HG02588 (cell line): ENCODE measurements at regions not wholly inside any gene's neighbourhood (a gene's known extent, or its start where the extent isn't known, plus 50 kb on each side); places are given as distances from the start of the nearest gene placed in this dataset.

Source experiments
- ATAC-seq: cut with Tn5 transposase; IDR thresholded peaks from one replicate; pipeline ENCODE4 v1.9.1; 2021; ENCODE audit warnings: mild to moderate bottlenecking, moderate library complexity; ENCODE audit not compliant: unreplicated experiment

GRCh38 chr1:59105548-59106507, 191.1 kb upstream of the FGGY start:
- no peak for ATAC-seq

GRCh38 chr1:59107516-59107915, 189.4 kb upstream of the FGGY start:
- no peak for ATAC-seq

- no peak for ATAC-seq
Measured at GRCh38 chr1:59107916-59108315, 189.0 kb upstream of the FGGY start.

DNA sequence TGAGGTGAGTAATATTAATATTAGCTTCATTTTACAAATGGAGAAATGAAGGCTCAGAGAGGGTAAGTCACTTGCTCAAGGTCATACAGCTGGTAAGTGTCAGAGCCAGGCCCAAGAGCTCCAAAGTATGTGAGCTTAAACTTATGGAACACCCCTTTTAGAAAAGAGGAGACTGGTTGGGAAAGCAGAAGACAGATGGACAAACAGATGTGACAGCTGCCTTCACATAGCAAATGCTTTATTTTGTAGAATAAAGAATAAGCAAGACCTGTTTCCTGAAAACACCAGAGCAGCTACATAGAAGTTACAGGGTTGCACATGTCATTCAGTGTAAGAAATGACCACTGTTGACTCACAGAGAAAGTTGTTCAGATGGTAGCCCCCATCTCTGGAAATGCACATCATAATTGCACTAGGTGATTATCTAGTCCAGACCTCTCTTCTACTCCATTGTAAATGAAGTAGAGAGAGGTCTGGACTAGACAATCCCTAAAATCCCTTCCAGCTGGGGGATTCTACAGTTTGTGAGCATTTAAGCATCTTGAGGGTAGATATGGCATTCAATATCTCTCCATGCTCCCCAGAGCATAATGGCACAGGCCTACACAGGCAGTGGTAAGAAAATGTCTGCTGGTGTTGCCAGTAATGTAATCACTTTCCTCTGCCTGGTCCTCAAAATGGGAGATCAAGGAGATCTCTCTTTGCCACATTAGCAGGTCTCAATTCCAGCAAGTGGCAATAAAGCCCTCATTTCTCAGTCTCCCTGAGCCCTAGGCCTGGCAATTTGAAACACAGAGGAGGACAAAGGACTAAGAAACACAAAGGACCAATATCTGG, 188.2 kb upstream of the FGGY start:
- no peak for ATAC-seq

- ATAC-seq: no peak
Measured at GRCh38 chr1:59110271-59110670, 186.6 kb upstream of the FGGY start.

GRCh38 chr1:59113876-59114457, 182.9 kb upstream of the FGGY start:
- no peak for ATAC-seq

GRCh38 chr1:59115865-59116264, 181.0 kb upstream of the FGGY start:
- no peak for ATAC-seq

DNA sequence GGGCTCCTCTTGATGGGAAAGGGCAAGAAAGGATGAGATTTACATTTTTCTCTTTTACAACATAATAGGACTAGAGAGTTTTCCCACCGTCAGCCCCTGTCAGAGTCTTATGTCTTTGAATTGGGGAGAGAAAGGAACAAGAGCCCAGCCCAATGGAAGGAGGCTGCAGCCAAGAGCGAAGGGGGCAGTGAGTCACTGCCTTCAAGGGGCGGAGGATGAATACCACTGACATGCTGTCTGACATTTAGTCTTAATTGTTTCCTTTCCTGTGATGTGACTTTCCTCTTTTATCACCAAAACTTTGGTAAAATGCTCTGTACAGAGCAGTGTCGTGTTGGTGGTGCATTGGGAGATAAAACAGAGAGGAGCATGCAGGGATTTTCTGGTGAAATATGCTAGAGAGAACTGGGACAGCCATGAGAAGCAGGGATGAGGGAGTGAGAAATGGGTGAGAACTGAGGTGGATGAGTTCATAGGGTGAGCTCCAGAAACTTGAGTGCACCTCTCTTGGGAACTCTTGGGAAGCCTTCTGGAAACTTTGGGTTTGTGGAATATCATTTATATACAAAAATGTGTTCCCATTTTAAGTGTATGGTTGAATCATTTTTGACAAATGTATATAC, 179.9 kb upstream of the FGGY start:
- no peak for ATAC-seq

GRCh38 chr1:59122527-59122926, 174.4 kb upstream of the FGGY start:
- ATAC-seq: no peak

DNA sequence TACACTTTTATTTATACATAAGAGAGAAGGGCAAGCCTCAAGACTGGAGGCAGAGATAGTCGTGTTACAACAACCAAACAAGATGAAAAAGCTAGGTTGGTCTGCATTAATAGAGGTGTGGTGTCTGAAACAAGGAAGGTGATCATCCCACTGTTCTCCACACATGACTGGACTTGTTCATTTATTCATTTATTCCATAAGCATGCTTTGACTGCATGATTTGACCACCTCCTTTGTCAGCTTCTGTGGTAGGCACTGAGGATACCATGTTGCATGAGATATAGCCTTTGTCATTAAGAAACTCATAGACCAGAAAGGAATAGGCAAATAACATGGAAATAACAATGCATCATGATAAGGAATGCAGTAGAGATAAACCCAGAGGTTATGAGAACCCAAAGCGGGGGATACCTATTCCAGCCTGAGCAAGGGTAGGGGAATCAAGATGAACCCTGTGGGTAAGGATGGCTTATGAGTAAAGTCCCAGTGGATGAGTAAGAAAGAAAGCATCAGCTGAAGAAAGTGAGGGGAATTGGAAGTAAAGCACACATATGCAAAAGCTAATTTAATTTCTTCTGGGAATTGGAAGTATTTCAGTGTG, 173.7 kb upstream of the FGGY start:
- no peak for ATAC-seq

DNA sequence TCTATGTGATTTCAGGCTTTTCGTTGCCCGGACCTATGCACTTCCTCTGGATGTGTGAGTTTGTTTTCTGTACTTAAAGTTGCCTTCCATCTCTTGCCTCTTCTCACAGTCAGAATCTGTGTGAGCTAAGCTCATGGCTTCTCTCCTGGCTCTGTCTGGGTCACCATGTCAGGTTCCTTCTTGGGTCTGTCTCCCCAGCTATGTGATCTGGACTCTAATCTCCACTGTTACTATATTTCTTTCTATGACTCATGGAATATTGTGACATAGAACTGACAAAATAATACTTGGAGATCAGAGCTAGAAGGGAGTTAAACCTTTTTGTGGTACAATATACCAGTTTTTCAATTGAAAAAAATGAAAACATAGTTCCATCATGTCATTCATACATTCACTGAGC, 172.7 kb upstream of the FGGY start:
- no peak for ATAC-seq

DNA sequence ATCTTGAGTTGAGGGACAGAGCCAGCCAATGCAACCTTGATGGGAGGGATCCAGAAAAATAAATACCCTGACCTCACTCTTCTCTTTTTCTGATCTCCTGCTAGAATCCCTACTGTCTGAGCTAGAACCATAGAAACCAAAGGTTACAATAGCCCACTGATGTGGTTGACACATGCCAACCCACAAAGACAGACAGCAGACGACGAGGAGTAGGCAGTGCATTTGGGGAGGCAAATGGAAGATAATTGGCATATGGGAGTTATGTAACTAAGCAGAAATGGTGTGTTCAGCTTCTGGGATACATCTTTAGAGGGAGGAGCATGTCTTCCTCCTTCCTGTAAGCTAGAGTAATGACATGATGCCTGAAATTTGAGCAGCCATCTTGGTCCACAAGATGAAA, 171.7 kb upstream of the FGGY start:
- no peak for ATAC-seq

GRCh38 chr1:59125676-59126320, 171.1 kb upstream of the FGGY start:
- no peak for ATAC-seq

- ATAC-seq: no peak
Measured at GRCh38 chr1:59126366-59126765, 170.5 kb upstream of the FGGY start.

DNA sequence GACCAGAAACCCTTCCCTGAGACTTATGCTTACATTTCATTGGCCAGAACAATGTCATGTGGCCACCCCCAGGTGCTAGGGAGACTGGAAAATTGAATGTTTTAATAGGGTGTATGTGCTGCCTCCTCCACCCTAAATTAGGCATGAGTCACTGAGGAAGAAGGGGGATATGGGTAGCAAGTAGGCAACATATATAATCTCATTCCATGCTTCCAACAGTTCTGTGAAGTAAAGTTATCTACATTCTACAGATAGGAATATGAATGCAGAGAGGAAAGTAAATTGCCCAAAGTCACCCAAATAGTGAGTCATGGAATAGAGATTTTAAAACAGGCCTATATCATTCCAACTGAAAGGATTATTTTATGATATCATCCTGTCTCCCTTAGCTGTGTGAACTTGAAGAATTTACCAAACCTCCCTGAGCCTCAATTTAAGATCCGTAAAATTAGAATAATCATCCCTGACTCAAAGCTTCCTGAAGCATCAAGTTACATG, 168.6 kb upstream of the FGGY start:
- ATAC-seq: no peak

DNA sequence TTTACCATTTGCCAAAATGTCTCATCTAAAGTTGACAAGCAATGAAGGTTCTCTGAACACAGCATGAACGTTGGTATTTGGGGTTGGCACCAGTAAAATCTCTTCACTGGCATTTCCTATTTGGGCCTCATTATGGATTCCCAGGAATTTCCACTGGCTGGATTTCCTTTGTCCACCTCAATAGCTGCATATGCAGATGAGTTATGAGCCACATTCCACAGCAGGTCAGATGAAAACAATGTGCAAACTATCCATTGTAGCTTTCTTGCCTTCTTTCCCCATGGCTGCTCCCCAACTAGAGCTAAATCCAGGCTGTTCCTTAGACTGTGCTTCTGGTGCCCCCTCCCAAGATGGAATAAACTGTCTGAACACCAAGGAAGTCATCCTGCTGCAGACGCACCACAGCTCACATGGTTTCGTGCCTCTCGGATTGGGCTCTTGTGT, 168.1 kb upstream of the FGGY start:
- ATAC-seq: no peak

DNA sequence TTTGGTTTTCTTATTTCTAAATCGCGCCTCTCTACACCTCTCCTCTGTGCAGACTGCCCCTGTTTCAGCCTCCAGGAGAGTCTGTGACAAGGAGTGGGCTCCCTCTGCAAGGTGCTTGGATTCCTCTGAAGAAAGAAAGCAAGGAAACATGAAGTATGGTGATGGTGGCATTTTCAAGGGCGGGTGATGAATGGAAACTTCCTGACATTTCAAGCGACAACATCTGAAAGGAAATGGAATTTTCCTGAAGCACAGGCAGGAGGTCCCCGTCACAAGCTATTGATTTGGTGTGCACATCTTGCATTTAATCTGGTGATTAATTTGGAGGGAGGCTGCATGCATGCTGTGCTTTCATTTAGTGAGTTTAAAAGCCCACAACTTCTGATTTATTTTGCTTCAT, 164.6 kb upstream of the FGGY start:
- ATAC-seq: no peak

DNA sequence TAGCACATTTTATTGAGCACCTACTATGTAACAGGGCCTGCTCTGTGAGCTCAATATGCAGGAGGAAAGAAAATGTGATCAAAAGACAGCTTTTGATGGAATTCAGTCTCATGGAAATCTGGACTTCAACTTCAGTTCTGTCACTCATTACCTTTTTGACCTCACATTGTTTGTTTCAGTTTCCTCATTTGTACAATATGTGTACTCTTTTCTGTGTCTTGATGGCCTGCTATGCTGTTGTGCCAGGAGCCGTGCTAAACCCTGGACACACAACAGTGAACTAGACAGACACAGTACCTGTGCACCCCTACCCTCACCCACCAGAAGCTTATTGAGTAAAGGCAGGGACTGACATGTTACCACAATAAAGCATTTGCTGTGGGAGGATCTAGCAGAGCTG, 162.9 kb upstream of the FGGY start:
- no peak for ATAC-seq

GRCh38 chr1:59135761-59136255, 161.1 kb upstream of the FGGY start:
- ATAC-seq: no peak
